ENCODE measurements at regions not wholly inside any gene's neighbourhood (a gene's known extent, or its start where the extent isn't known, plus 50 kb on each side); places are given as distances from the start of the nearest gene placed in this dataset.
"Not testable (repeated sequence)": the region's sequence is repeated elsewhere in the genome, so short reads cannot be mapped to it uniquely, and the experiment has no call there.

- FAIRE-seq, result no peak
These were observed 178.9 kb upstream of the GALNT2 start for GRCh38 chr1:229888157-229888556.

DNA sequence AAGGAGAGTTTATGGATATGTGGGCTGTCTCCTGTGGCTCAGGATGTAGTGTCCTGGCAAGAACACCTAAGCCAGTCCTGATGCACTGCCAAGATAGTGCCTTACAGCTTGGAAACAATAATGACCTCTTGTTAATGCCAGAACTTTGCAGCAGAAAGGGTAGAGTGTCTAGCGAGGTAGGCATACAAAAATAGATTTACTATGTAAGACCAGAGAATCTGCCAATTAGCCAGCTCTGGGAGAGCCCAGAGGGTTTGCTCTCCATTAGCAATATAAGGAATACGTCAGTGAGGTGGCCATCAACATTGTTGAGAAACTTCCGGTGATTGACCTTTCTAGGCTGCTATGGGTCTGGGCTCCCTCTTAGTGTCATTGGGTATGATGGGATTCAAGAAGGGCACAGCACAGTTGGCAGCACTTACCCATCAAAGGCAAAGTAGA lies 178.5 kb upstream of the GALNT2 start:
- FAIRE-seq, result no peak

DNA sequence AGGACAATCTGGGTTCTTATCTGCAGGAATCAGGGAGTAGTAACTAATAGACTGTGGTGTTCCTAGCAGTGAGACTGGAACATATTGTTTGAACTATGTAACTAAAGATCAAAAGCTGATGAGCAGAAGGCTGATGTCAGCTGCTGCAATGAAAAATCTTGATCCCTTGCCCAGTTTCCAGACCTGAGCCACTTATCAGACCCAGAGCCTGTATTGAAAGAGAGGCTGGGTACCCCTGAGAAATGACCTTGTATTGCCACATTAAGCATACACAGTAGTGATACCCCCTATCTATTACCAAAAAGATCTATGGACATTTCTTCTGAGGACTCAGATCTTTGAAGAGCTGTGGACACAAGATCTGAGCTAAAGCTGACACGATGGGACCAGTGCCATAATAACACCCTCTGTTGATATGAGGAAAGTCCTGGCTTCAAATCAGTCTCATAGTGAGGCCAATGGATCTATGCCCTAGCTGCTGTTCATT lies 178.0 kb upstream of the GALNT2 start:
- FAIRE-seq, result no peak

DNA sequence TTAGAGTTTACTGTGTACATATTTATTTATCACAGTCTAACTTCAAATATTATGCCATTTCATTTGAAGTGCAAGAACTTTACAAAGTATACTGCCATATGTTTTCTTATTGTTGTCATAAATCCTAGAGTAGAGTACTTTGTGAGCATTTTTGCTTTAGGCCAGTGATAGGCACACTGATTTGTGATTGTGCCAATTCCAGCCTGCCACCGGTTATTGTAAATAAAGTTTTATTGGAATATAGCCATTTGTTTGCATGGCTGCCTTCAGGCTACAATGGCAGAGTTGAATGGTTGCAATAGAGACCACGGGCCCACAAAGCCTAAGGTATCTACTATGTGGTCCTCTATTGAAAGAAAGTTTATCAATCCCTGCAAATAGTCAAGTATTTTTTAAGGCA lies 175.8 kb upstream of the GALNT2 start:
- FAIRE-seq, result no peak

GRCh38 chr1:229892515-229893117 lies 174.4 kb upstream of the GALNT2 start:
- no peak for FAIRE-seq

GRCh38 chr1:229893762-229894444 lies 173.1 kb upstream of the GALNT2 start:
- no peak for FAIRE-seq

DNA sequence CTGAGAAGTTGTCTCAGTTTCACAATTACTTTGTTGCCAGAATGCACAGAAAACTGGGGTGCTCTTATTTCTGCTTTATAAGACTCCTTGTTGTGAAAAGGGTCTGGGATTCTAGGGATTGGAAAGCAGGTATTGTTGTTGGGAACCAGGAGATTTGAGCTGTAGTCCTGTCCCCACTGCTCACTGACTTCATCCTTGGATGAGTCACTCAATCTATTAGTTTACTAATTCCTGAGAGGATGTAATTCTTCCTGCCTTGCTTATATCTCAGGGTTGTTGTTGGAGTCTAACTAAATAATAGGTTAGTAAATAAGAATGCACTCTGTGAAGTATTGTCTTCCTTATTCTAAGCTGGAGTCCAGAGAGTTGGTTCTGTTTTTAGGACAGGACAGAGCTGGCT lies 172.5 kb upstream of the GALNT2 start:
- FAIRE-seq, result no peak

GRCh38 chr1:229895605-229896004 lies 171.4 kb upstream of the GALNT2 start:
- FAIRE-seq, result no peak

GRCh38 chr1:229896306-229896705 lies 170.7 kb upstream of the GALNT2 start:
- FAIRE-seq, result no peak

- no peak for FAIRE-seq
These were observed 170.2 kb upstream of the GALNT2 start for GRCh38 chr1:229896861-229897260.

GRCh38 chr1:229897501-229897900 lies 169.5 kb upstream of the GALNT2 start:
- no peak for FAIRE-seq

GRCh38 chr1:229900220-229900619 lies 166.8 kb upstream of the GALNT2 start:
- no peak for FAIRE-seq

- FAIRE-seq, result no peak
These were observed 161.9 kb upstream of the GALNT2 start for GRCh38 chr1:229905031-229905545.

GRCh38 chr1:229905652-229906051 lies 161.4 kb upstream of the GALNT2 start:
- FAIRE-seq, result no peak

GRCh38 chr1:229907884-229908638 lies 159.0 kb upstream of the GALNT2 start:
- no peak for FAIRE-seq

GRCh38 chr1:229908689-229909088 lies 158.3 kb upstream of the GALNT2 start:
- FAIRE-seq, result no peak

DNA sequence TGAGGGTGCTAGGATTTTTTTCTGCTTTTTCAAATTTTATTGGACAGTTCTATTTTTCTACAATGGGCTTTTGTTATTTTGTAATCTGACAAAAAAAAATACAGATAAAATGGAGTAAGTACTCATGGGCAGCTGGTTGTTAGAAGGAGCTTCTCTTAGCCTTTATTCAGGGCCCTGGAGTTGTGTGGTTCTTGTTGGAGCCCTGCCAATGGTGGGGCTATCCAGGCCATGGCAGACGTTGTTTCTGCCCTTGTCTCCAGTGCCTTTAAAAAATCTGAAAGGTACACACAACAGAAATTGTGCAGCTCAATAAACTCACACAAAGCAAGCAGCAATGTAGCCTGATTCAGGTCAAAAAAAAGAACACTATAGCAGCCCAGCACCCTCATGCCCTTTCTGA lies 153.5 kb upstream of the GALNT2 start:
- FAIRE-seq, result no peak

GRCh38 chr1:229919488-229919887 lies 147.6 kb upstream of the GALNT2 start:
- peak; percentile 70 for FAIRE-seq

DNA sequence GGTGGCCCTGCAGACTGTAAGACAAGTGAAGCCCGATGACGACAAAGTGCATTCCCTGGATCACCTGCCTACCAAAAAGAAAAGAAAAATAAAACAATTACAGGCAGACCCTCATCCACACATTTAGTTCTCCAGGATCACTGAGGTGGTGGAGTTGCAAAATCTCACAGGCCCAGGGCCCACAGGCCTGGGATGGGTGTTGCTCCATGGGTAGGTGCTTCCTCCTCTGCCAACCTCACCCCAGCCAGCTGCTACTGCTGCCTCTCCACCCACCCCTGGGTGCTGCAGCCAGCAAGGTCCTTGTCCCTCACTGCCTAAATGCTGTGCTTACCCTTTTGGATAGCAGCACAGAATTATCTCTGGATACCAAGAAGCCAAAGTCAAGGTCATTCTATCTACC lies 146.4 kb upstream of the GALNT2 start:
- no peak for FAIRE-seq

DNA sequence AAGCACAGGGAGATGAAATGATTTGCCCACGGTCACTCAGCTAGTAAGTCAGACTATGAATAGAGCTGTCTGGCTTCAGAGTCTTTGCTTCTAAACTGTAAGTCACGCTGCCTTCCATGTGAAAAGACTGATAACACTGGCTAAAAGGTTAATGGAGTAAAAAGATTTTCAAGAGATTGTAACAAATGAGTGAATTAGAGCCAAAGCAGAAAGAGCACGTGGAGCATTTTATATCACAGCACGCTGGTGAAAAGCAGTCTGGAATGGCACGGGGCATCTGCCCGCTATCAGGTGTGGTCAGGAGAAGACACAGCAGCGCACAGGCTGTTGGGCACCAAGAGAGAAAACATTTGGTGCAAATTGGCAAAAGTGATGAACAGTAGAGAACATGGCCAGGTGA lies 144.8 kb upstream of the GALNT2 start:
- no peak for FAIRE-seq

- no peak for FAIRE-seq
These were observed 142.4 kb upstream of the GALNT2 start for GRCh38 chr1:229924639-229925038.

DNA sequence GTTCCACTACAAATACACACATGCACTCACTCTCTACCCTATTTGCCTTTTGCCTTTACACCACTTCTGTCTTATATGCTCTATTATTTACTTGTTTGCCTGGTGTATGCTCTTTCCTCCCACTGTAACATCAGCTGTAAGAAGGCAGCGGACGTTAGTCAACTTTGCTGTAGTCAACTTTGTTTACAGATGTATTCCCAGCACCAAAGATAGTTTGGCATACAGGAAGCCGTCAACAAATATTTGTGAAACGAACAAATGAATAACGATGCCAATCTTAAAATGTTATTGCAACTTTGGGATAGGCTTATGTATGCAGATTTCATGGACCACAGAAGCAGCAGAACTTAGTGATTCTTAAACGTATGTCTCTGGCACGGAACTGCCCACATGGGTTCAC lies 138.3 kb upstream of the GALNT2 start:
- no peak for FAIRE-seq

GRCh38 chr1:229931751-229932150 lies 135.3 kb upstream of the GALNT2 start:
- FAIRE-seq, result not testable (repeated sequence)

DNA sequence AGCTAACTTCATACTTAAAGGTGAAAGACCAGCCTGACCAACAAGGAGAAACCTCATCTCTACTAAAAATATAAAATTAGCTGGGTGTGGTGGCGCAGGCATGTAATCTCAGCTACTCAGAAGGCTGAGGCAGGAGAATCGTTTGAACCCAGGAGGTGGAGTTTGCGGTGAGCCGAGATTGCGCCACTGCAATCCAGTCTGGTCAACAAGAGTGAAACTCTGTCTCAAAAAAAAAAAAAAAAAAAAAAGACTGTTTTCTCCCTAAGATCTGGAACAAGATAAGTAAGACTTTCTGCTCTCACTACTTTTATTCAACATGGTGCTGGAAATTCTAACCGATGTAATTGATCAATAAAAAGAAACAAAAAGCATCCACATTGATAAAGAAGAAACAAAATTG lies 131.9 kb upstream of the GALNT2 start:
- not testable (repeated sequence) for FAIRE-seq
